Mesodermal cell (in vitro differentiated cells): ENCODE measurements at regions not wholly inside any gene's neighbourhood (a gene's known extent, or its start where the extent isn't known, plus 50 kb on each side); places are given as distances from the start of the nearest gene placed in this dataset.

Experiments used
- H3K27ac ChIP-seq: 2 replicates; pipeline ENCODE4 v1.7.0; 2013; ENCODE audit warnings: mild to moderate bottlenecking, low read depth, low read length, moderate library complexity; ENCODE audit not compliant: severe bottlenecking
- H3K36me3 ChIP-seq: 2 replicates; pipeline ENCODE4 v1.7.1; 2013; ENCODE audit warnings: mild to moderate bottlenecking, low read length, moderate library complexity; ENCODE audit not compliant: control insufficient read depth, insufficient read depth
- H3K4me1 ChIP-seq: one replicate; pipeline ENCODE4 v1.7.1; 2013; ENCODE audit warnings: mild to moderate bottlenecking, low read length; ENCODE audit not compliant: insufficient read depth, control insufficient read depth, poor library complexity, severe bottlenecking
- H3K4me3 ChIP-seq: 2 replicates; pipeline ENCODE4 v1.7.0; 2013; ENCODE audit warnings: low read length, control low read depth, mild to moderate bottlenecking; ENCODE audit not compliant: insufficient read depth, poor library complexity, severe bottlenecking; ENCODE audit errors: extremely low read depth
- H3K9me3 ChIP-seq: 2 replicates; pipeline ENCODE4 v1.7.1; 2013; ENCODE audit warnings: mild to moderate bottlenecking, low read length, moderate library complexity; ENCODE audit not compliant: control insufficient read depth
- WGBS, 2 experiments: methylation state at CpG; one replicate each; pipeline ENCODE4 v1.1.5; 2013; ENCODE audit warnings: missing lambda C conversion rate in 2 of 2; ENCODE audit not compliant: insufficient coverage in 2 of 2; 5-methylcytosine and 5-hydroxymethylcytosine counted together

DNA sequence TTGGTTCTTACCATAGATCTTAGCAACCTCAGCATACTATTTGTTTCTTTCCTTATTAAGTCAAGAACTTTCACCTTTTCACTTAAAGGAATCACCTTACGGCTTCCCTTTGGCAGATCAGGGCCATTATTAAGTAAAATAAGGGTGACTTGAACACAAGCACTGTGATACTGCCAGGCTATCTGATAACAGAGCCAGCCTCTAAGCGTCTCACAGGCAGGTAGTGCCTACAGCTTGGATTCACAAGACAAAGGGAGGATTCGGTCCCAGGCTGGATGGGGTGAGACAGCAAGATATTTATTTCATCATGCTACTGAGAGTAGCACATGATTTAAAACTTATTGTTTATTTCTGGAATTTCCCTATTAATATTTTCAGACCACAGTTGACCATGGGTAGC is 218.6 kb downstream of the FOXO1 start:
- WGBS, 2 experiments, result 86 to 100% methylated on average over 1 of the region's 3 CpGs
- Histone ChIP-seq H3K9me3 (peaks cover 3% of the 10 kb centered on the region), H3K36me3 (no peaks in the 10 kb centered on the region), H3K4me1 (no peaks in the 10 kb centered on the region), H3K4me3 (no peak overlapping the region), H3K27ac (no peak overlapping the region)

GRCh38 chr13:40452038-40452666 is 214.3 kb downstream of the FOXO1 start:
- Histone ChIP-seq H3K4me1 (no peaks in the 10 kb centered on the region), H3K4me3 (no peak overlapping the region), H3K27ac (no peak overlapping the region), H3K9me3 (peaks cover 3% of the 10 kb centered on the region), H3K36me3 (no peaks in the 10 kb centered on the region)
- 79 to 97% methylated on average over 4 to 5 of the region's 5 CpGs for WGBS, 2 experiments

DNA sequence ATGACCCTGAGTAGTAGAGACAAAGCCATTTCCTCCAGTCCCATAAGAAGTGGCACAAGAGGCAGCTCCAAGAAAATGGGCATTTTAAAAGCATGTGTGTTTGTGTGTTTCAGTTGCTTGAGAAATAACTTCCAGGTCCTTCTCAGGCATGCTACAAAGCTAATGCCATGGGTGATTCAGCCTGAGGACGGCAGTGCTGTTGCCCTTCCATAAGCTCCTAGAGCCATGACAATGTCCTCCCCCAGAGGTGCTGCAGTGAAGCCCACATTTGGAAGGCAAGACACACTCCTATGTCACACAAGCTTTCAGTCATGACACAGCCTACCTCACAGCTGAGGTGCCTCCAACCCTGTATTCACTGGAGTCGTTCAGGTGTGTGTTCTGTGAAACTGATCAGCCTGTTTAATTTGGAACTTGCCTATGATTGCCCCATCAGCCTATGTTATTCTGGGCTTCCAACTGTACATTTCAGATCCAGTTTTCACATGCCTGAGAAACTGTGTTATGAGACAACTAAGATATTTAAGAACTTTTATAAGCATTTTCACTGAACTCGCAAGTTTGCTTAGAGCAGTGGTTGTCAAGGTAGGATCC is 213.6 kb downstream of the FOXO1 start:
- peaks cover 3% of the 10 kb centered on the region for H3K9me3 ChIP-seq
- H3K27ac ChIP-seq, result no peak overlapping the region
- H3K4me3 ChIP-seq, result no peak overlapping the region
- WGBS, 2 experiments, result 100% methylated on average over 1 of the region's 3 CpGs
- no peaks in the 10 kb centered on the region for H3K36me3 ChIP-seq
- no peaks in the 10 kb centered on the region for H3K4me1 ChIP-seq

DNA sequence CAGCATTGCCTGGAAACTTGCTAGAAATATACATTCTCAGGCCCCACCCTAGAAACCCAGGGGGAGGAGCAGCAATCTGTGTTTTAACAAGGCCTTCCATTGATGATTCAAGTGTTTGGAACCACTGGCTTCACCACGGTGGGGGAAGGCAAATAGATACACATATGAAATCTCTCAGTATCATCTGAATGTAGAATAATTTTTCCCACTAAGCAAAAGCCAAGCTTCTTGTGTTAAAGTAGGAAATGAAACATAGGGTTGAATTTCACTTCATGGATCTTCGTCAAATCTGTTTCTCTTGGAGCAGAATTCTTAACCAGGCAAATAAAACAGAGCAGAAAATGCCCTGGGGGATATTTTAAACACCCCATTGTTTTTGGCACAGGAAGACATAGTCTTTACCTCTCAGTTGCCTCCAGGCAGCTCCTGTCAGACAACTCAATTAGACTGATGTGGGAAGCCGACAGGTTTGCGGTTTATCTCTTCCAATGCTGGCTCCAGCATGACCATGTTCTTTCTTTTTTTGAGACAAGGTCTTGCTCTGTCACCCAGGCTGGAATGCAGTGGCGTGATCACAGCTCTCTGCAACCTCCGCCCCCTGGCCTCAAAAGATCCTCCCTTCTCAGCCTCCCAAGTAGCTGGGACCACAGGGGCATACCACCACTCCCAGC is 213.0 kb downstream of the FOXO1 start:
- no peaks in the 10 kb centered on the region for H3K36me3 ChIP-seq
- 89 to 91% methylated on average over 2 to 4 of the region's 6 CpGs for WGBS, 2 experiments
- no peak overlapping the region for H3K4me3 ChIP-seq
- H3K9me3 ChIP-seq, result peaks cover 3% of the 10 kb centered on the region
- H3K27ac ChIP-seq, result no peak overlapping the region
- no peaks in the 10 kb centered on the region for H3K4me1 ChIP-seq

DNA sequence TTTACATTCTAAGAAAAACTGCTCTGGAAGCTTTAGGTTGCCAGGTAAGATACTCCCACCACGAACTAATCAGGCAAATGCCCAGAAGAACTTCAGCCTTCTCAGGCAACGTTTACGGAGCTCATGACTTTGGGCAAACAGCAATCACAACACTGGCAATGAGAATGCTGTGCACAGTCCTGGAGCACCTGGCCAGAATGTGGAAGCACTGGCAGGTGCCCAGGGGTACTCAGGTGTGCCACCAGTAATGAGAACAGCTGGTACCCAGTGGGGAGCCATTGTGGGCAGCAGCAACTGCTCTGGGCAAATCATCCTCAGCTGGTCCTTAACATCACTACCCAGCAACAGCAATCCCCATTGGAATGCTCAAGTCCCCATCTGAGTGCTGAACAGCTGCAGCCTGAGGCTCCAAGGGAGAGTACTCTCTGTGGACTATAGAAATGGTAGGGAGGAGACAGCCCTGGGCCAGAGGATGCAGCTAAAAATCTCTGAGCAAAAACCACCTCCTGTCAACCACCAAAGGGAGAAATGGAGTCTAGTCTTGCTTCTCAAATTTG is 210.0 kb downstream of the FOXO1 start:
- no peak overlapping the region for H3K27ac ChIP-seq
- no peaks in the 10 kb centered on the region for H3K9me3 ChIP-seq
- H3K36me3 ChIP-seq, result no peaks in the 10 kb centered on the region
- H3K4me3 ChIP-seq, result no peak overlapping the region
- 67% methylated on average over 3 of the region's 3 CpGs for WGBS, 2 experiments
- H3K4me1 ChIP-seq, result no peaks in the 10 kb centered on the region

DNA sequence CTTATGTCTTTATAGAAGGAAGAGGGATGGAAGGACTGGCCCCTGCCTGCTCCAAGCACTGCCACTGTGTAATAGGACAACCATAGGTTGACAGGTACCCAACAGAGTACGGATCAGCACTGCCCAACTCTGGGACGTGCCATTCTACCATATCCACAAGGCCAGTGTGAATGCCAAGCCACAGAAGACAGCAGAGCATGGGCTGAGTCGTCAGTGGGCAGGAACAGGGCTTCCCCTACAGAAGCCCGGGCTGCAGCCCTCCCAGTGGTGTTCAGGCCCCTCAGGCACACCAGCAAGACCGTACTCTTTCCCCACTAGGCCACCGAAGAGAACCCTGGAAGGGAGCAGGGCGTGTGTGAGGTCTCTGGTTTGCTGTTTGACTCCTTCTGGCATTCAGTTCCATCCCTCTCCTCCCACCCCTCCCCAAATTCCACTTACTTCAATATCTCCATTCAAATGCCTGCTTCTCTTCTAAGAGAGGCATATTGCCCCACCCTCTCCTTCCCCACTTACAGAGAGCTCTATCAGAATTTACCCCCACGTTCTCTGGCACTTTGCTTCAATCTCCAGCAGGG is 209.4 kb downstream of the FOXO1 start:
- no peaks in the 10 kb centered on the region for H3K9me3 ChIP-seq
- H3K4me3 ChIP-seq, result no peak overlapping the region
- H3K27ac ChIP-seq, result no peak overlapping the region
- H3K36me3 ChIP-seq, result no peaks in the 10 kb centered on the region
- H3K4me1 ChIP-seq, result no peaks in the 10 kb centered on the region
- 70 to 86% methylated on average over 3 to 7 of the region's 8 CpGs for WGBS, 2 experiments

DNA sequence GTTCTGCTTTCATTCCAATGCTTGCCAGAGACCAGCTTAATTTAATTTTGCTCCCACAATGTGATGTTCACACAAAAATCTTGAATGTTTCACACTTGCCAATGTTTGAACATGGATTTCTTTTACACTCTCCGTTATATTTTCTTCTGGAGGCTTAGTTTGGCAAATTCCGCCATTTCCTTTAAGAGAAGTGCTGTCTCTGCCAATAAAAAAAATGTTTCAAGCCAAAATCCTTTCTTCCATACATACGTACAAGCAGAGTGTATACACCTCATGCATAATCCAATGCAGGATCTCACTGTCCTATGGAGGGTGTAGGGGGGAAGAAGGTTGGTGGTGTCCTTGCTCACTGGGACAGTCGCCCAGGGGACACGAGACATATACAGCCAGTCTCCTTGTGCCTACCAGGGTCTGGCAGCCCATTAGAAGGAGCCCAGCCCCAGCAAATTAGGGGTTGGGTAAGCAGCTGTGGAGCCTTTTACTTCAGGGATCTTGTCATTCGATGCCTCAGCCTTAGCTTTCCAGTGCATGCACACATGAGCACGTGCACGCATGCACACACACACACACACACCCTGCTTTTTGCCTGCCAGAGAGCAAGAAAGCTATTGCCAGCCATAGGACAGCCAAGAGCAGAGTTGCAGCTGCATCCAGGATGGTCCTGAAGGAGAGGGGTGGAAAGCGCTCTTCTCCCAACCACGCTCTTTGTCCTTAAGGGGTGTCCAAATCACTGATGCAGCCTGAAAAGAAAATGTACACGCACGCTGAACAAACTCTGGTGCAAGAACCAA is 208.3 kb downstream of the FOXO1 start:
- no peak overlapping the region for H3K27ac ChIP-seq
- no peaks in the 10 kb centered on the region for H3K4me1 ChIP-seq
- WGBS, 2 experiments, result 96% methylated on average over 8 to 9 of the region's 12 CpGs
- H3K36me3 ChIP-seq, result no peaks in the 10 kb centered on the region
- H3K4me3 ChIP-seq, result no peak overlapping the region
- H3K9me3 ChIP-seq, result no peaks in the 10 kb centered on the region

DNA sequence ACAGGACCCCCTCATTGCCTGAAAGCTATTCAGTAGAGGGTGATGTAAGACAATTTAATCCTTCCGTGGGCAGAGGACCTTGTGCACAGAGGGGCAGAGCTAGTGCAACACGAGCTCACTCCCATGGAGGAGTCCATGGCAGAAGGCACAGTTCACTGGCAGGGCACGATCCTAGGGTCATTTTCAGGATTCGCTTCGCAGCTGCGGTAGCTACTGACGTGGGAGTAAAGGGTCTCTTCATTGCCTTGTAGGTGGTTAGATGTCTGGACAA is 207.8 kb downstream of the FOXO1 start:
- Histone ChIP-seq H3K27ac (no peak overlapping the region), H3K4me3 (no peak overlapping the region), H3K4me1 (no peaks in the 10 kb centered on the region), H3K36me3 (no peaks in the 10 kb centered on the region), H3K9me3 (no peaks in the 10 kb centered on the region)
- WGBS, 2 experiments, result 90 to 93% methylated on average over 5 to 7 of the region's 7 CpGs

GRCh38 chr13:40460116-40460515 is 206.3 kb downstream of the FOXO1 start:
- H3K36me3 ChIP-seq, result no peaks in the 10 kb centered on the region
- H3K9me3 ChIP-seq, result no peaks in the 10 kb centered on the region
- H3K4me1 ChIP-seq, result no peaks in the 10 kb centered on the region
- H3K27ac ChIP-seq, result no peak overlapping the region
- 48 to 74% methylated on average over 2 of the region's 3 CpGs for WGBS, 2 experiments
- H3K4me3 ChIP-seq, result no peak overlapping the region

DNA sequence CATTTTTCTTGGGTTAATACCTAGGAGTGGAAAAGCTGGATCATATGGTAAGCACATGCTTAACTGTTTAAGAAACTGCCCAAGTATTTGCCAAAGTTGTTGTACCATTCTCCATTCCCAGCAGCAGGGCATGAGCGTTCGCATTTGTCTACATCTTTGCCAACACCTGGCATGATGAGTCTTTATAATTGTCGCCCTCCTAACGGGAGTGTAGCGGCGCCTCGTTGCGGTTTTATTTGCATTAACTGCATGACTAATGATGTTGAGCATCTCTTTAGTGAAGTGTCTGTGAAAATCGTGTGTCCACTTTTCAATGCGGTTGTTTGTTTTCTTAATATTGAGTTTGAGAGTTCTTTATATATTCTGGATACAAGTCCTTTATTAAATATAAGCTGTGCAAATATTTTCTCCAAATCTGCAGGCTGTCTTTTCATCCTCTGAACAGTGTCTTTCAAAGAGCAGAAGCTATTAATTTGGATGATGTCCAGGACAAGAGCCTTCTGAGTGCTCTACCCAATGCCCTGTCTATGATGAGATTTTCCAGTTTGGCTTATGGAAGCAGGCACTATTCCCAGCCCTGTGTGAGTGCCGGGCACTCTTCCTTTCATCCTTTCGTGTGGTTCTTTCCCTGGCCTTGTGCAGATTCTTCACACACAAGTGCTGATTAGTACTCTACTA is 202.0 kb downstream of the FOXO1 start:
- 95 to 98% methylated on average over 10 to 11 of the region's 12 CpGs for WGBS, 2 experiments
- H3K36me3 ChIP-seq, result no peaks in the 10 kb centered on the region
- no peak overlapping the region for H3K27ac ChIP-seq
- no peak overlapping the region for H3K4me3 ChIP-seq
- no peaks in the 10 kb centered on the region for H3K9me3 ChIP-seq
- H3K4me1 ChIP-seq, result no peaks in the 10 kb centered on the region
